NT2/D1 (cell line): ENCODE measurements at regions not wholly inside any gene's neighbourhood (a gene's known extent, or its start where the extent isn't known, plus 50 kb on each side); places are given as distances from the start of the nearest gene placed in this dataset.

Source experiments
- YY1 ChIP-seq: IDR thresholded peaks from 2 replicates; pipeline ENCODE4 v1.6.1; 2011; ENCODE audit not compliant: insufficient read length, insufficient read depth
- ZNF274 ChIP-seq: IDR thresholded peaks from 2 replicates; pipeline ENCODE4 v1.6.1; 2011; ENCODE audit warnings: mild to moderate bottlenecking, low read depth, low read length

- TF ChIP-seq YY1 (no peak), ZNF274 (no peak)
These were observed 631.1 kb downstream of the PKHD1 start for GRCh38 chr6:51456282-51456681.
